ENCODE measurements at regions not wholly inside any gene's neighbourhood (a gene's known extent, or its start where the extent isn't known, plus 50 kb on each side); places are given as distances from the start of the nearest gene placed in this dataset.

- intact Hi-C loops (cut with DNase I): no loop called here
- H3K4me1 ChIP-seq: no peaks in the 10 kb centered on the region
- H3K36me3 ChIP-seq: no peaks in the 10 kb centered on the region
- H3K27me3 ChIP-seq: no peaks in the 10 kb centered on the region
- DNase-seq: no peak
- 46 to 61% methylated on average over 2 of the region's 2 CpGs for WGBS, 2 donors
- H3K27ac ChIP-seq: no peak overlapping the region
- no peak overlapping the region for H3K4me3 ChIP-seq
- no peaks in the 10 kb centered on the region for H3K9me3 ChIP-seq
- TF ChIP-seq, protein P1, sequence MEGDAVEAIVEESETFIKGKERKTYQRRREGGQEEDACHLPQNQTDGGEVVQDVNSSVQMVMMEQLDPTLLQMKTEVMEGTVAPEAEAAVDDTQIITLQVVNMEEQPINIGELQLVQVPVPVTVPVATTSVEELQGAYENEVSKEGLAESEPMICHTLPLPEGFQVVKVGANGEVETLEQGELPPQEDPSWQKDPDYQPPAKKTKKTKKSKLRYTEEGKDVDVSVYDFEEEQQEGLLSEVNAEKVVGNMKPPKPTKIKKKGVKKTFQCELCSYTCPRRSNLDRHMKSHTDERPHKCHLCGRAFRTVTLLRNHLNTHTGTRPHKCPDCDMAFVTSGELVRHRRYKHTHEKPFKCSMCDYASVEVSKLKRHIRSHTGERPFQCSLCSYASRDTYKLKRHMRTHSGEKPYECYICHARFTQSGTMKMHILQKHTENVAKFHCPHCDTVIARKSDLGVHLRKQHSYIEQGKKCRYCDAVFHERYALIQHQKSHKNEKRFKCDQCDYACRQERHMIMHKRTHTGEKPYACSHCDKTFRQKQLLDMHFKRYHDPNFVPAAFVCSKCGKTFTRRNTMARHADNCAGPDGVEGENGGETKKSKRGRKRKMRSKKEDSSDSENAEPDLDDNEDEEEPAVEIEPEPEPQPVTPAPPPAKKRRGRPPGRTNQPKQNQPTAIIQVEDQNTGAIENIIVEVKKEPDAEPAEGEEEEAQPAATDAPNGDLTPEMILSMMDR (IDR thresholded peaks at IDR 0.05): no peak
- no peak for TF ChIP-seq POLR2A (IDR thresholded peaks at IDR 0.05)
Measured at GRCh38 chr5:89570557-89570956, 687.6 kb upstream of the MEF2C start.

GRCh38 chr5:89566340-89566739 is 683.4 kb upstream of the MEF2C start:
- WGBS, 2 donors: 91 to 94% methylated on average over 1 of the region's 1 CpG
- Histone ChIP-seq H3K36me3 (no peaks in the 10 kb centered on the region), H3K4me1 (no peaks in the 10 kb centered on the region)

DNA sequence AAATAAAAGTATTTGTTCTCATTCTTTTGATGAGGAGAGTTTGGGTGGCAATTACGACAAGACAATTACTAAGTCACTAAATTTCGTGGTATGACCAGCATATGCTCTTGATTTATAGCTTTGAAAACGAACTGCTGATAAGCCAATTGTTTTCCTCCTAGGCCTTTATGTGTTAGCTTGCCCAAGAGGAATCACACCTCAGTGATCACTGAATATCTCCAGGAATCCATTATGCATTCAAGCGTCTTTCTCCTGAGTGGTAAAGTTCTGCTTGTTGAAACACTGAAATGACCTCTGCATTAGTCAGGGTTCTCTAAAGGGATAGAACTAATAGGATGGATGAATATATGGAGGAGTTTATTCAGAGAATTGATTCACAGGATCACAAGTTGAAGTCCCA is 677.7 kb upstream of the MEF2C start:
- Histone ChIP-seq H3K4me1 (no peaks in the 10 kb centered on the region), H3K36me3 (no peaks in the 10 kb centered on the region), H3K27ac (no peak overlapping the region), H3K27me3 (no peaks in the 10 kb centered on the region), H3K9me3 (no peaks in the 10 kb centered on the region), H3K4me3 (no peak overlapping the region)
- 60 to 61% methylated on average over 4 of the region's 4 CpGs for WGBS, 2 donors
- intact Hi-C loops (cut with DNase I): no loop called here
- DNase-seq: no peak
- no peak for TF ChIP-seq POLR2A (IDR thresholded peaks at IDR 0.05)
- TF ChIP-seq, protein P1 (IDR thresholded peaks at IDR 0.05): no peak

More at GRCh38 chr5:89566340-89566739, 683.4 kb upstream of the MEF2C start:
- Histone ChIP-seq H3K27ac (no peak overlapping the region), H3K9me3 (no peaks in the 10 kb centered on the region), H3K27me3 (no peaks in the 10 kb centered on the region), H3K4me3 (no peak overlapping the region)
- DNase-seq: no peak
- no peak for TF ChIP-seq POLR2A (IDR thresholded peaks at IDR 0.05)
- TF ChIP-seq, protein P1 (IDR thresholded peaks at IDR 0.05): no peak
- intact Hi-C loops (cut with DNase I): no loop called here

DNA sequence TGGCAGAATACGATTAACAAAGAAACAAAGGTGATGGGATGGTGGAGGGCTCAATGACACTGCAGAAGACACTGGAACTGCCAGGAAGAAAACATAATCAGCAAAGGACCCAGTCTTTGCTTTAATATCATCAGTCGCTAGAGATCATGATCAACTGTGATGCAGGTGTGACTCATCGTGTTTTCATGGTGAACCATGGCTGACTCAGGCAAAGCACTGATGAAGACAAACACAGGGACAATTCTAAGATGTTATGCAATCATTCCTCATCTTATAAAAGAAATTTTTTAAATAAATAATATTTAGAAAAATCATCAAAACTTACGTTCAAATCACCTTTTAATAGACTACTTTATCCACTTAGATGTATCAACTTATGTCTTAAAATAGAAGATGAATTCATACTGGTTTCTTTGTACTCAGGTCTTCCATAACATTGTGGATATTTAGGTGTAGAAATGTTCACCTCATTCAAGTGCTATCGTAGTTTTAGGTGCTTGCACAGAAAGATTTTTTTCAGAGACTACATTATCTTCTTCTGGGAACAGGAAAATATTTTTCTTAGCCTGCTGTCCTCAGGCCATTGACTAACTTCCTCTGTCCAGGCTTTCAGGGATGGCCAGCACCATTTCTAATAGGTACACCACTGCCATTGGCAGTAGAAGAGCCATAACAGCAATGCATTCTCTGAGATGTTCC is 673.4 kb upstream of the MEF2C start:
- DNase-seq: no peak
- H3K36me3 ChIP-seq: no peaks in the 10 kb centered on the region

DNA sequence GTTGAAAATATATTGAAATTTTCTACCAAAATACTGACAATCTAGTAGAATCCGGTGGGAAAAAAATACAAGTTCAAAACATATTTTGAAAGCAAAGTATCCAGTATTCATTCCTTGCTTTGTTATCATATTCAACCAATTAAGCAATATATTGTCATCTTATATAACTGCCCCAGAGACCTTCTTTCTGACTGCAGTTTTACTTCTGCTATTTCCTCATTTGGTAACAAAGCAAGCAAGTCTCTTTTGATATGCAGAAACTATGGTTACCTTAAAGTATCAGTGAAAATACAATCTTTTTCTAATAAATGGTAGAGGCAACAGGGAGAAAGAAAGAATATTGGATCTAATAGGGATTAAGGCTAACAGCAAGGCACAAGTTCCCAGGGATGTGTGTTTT is 663.7 kb upstream of the MEF2C start:
- H3K36me3 ChIP-seq: no peaks in the 10 kb centered on the region
- H3K27ac ChIP-seq: no peak overlapping the region
- H3K4me3 ChIP-seq: no peak overlapping the region
- 91 to 95% methylated on average over 1 of the region's 1 CpG for WGBS, 2 donors
- no peaks in the 10 kb centered on the region for H3K9me3 ChIP-seq
- H3K27me3 ChIP-seq: no peaks in the 10 kb centered on the region
- TF ChIP-seq POLR2A (IDR thresholded peaks at IDR 0.05): no peak
- TF ChIP-seq, protein P1 (IDR thresholded peaks at IDR 0.05): no peak
- intact Hi-C loops (cut with DNase I): no loop called here
- DNase-seq: no peak
- H3K4me1 ChIP-seq: no peaks in the 10 kb centered on the region

More for the DNA sequence above, 673.4 kb upstream of the MEF2C start:
- no peaks in the 10 kb centered on the region for H3K9me3 ChIP-seq
- H3K4me3 ChIP-seq: no peak overlapping the region
- no peaks in the 10 kb centered on the region for H3K27me3 ChIP-seq
- 31 to 56% methylated on average over 5 of the region's 5 CpGs for WGBS, 2 donors
- intact Hi-C loops (cut with DNase I): no loop called here
- TF ChIP-seq POLR2A (IDR thresholded peaks at IDR 0.05): no peak
- TF ChIP-seq, protein P1 (IDR thresholded peaks at IDR 0.05): no peak
- no peaks in the 10 kb centered on the region for H3K4me1 ChIP-seq
- no peak overlapping the region for H3K27ac ChIP-seq
